Adrenal gland (tissue), 9 donors: ENCODE measurements at regions not wholly inside any gene's neighbourhood (a gene's known extent, or its start where the extent isn't known, plus 50 kb on each side); places are given as distances from the start of the nearest gene placed in this dataset.

Experiments
- DNase-seq, 7 donors: peaks; one replicate each; pipeline ENCODE4 v3.0.0-alpha.2; 2019 to 2020
- H3K27ac ChIP-seq, 5 donors: fragments of 200-600 bp; sonication (generic) in 4 of 5; 1 replicate in 3 of 5; 2 replicates in 2 of 5; pipeline versions ENCODE4 v1.5.1 to v1.8.0; 2016 to 2020; ENCODE audit warnings: mild to moderate bottlenecking in 1 of 5
- H3K27me3 ChIP-seq: fragments of 200-600 bp; 2 replicates; pipeline ENCODE4 v1.8.0; 2021
- H3K36me3 ChIP-seq, 2 donors: fragments of 200-600 bp; replicated peaks in 1 of 2; 1 replicate in 1 of 2; 2 replicates in 1 of 2; pipeline versions ENCODE4 v1.5.1 to v1.8.0; 2018 to 2022
- H3K4me1 ChIP-seq, 2 donors: fragments of 200-600 bp; replicated peaks in 1 of 2; 1 replicate in 1 of 2; 2 replicates in 1 of 2; pipeline versions ENCODE4 v1.5.1 to v1.8.0; 2018 to 2021
- H3K4me3 ChIP-seq, 4 donors: fragments of 200-600 bp; sonication (generic) in 3 of 4; one replicate each; pipeline ENCODE4 v1.5.1; 2016 to 2018
- H3K9me3 ChIP-seq, 3 donors: fragments of 200-600 bp; sonication (generic) in 1 of 3; replicated peaks in 1 of 3; 1 replicate in 2 of 3; 2 replicates in 1 of 3; pipeline versions ENCODE4 v1.5.1 to v1.8.0; 2016 to 2021
- CTCF ChIP-seq, 6 experiments: fragments of 450-650 bp in 4 of 6; fragments of 200-600 bp in 2 of 6; sonication (generic) in 1 of 6; IDR thresholded peaks; 1 replicate in 5 of 6; 2 replicates in 1 of 6; pipeline versions ENCODE4 v1.5.1 to v1.8.0; 2016 to 2021; ENCODE audit warnings: antibody characterized with exemption in 6 of 6, mild to moderate bottlenecking in 2 of 6, moderate library complexity in 1 of 6
- POLR2A ChIP-seq, 2 donors: fragments of 450-650 bp; IDR thresholded peaks; one replicate each; pipeline ENCODE4 v1.6.1; 2017; ENCODE audit warnings: antibody characterized with exemption in 2 of 2, mild to moderate bottlenecking in 2 of 2, moderate library complexity in 1 of 2
- WGBS, 4 donors: extraction: QIAGEN DNeasy Blood & Tissue Kit in 2 of 4; methylation state at CpG; one replicate each; pipeline versions ENCODE4 v1.1.5 to v1.1.7; 2013 to 2017; 5-methylcytosine and 5-hydroxymethylcytosine counted together
- intact Hi-C, 2 donors: fragments of 100-400 bp; cut with DNase I; formaldehyde crosslinking; loops; one replicate each; pipeline versions ENCODE4 v1.14.1 to v1.15.0; 2022 to 2023
- donor health status: healthy with polysubstance abuse.
- donor health status: Bipolar disorder and iron deficiency.
- donor health status: DM: yes; HTN: yes; CAD: no.
- donor health status: DM: no; HTN: no; CAD: no.
- donor health status: DM: no; HTN: no; CAD: no.

DNA sequence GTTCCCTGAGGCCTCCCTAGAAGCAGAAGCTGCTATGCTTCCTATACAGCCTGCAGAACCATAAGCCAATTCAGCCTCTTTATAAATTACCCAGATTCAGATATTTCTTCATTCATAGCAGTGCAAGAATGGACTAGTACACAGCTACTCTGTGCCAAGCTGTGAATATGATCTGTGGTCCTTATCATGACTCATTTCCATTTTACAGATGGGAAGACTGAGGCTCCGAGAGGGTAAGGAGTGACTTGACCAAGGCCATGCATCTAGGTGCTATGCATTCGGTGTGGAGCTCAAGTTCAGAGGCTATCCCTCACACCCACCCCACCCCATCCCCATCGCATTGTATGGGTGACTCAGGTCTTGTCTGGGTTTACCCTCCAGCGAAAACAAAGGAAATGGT, 52.3 kb upstream of the DISP3 start:
- intact Hi-C loops, result no loop called here
- no peaks in the 10 kb centered on the region for H3K4me1 ChIP-seq
- H3K4me3 ChIP-seq, result no peak overlapping the region
- TF ChIP-seq CTCF (IDR thresholded peaks at IDR 0.05) (no peak), POLR2A (IDR thresholded peaks at IDR 0.05) (no peak)
- H3K9me3 ChIP-seq, result no peaks in the 10 kb centered on the region
- 81 to 94% (median 88%) methylated on average over 3 to 4 of the region's 4 CpGs for WGBS, 4 donors
- DNase-seq, result no peak
- H3K27me3 ChIP-seq, result no peaks in the 10 kb centered on the region
- no peak overlapping the region for H3K27ac ChIP-seq
- H3K36me3 ChIP-seq, result no peaks in the 10 kb centered on the region

GRCh38 chr1:11428789-11429188, 50.2 kb upstream of the DISP3 start:
- no peak overlapping the region for H3K27ac ChIP-seq
- H3K4me3 ChIP-seq, result no peak overlapping the region
- DNase-seq, result no peak
- intact Hi-C loops, result no loop called here
- H3K9me3 ChIP-seq, result no peaks in the 10 kb centered on the region
- TF ChIP-seq POLR2A (IDR thresholded peaks at IDR 0.05), result no peak
- TF ChIP-seq CTCF (IDR thresholded peaks at IDR 0.05), result no peak
- no peaks in the 10 kb centered on the region for H3K36me3 ChIP-seq
- WGBS, 4 donors, result 82 to 85% (median 84%) methylated on average over 13 of the region's 13 CpGs
- no peaks in the 10 kb centered on the region for H3K4me1 ChIP-seq
- no peaks in the 10 kb centered on the region for H3K27me3 ChIP-seq
